Dermis microvascular lymphatic vessel endothelial cell (primary cell): ENCODE measurements at regions not wholly inside any gene's neighbourhood (a gene's known extent, or its start where the extent isn't known, plus 50 kb on each side); places are given as distances from the start of the nearest gene placed in this dataset.
"Not testable (repeated sequence)": the region's sequence is repeated elsewhere in the genome, so short reads cannot be mapped to it uniquely, and the experiment has no call there.

Source experiments
- DNase-seq, 2 donors: peaks; one replicate each; pipeline versions ENCODE4 v3.0.0 to v3.0.0-alpha.2; 2010; ENCODE audit warnings: low read depth in 2 of 2

DNA sequence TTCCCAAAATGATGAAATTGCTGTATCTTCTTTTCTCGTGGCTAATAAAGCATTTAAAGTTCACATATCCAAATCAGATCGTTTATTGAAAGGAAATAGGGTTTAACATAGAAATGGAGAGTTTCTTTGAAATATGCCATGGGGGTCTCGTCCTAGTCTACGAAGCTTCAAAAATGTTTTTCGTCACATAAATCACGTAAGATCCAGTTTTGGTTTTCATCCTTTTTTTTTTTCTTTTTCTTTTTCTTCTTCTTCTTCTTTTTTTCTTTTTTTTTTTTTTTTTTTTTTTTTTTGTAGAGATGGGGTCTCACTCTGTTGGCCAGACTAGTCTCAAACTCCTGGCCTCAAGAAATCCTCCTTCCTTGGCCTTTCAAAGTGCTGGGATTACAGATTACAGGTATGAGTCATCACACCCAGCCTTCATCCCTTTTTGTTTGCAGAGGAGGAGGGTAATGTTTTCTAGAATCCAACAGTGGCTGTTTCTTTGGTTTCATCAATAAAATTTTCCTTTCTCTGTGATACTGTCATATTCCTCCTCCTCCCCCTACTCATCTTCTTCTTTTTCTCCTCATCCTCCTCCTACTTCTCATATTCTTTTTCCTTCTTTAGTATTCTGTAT is 94.7 kb upstream of the LOC128125822 start:
- no peak for DNase-seq

DNA sequence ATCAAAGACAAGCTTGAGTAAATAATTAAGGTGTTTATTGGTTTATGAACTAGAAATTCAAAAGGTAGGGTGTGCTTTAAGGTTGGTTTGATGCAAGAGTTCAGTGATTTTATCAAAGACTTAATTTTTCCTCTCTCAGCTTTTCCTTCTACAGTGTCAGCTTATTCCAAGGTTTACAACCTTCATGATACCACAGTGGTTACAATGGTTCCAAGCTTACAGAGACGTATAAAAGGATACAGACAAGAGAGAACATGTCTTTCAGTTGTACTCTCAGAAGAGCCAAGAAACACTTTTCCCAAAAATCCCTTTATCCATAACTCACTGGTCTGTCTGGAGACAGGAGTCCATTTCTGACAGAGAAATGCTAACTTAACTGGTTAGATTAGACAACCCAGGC is 93.5 kb upstream of the LOC128125822 start:
- DNase-seq = no peak

DNA sequence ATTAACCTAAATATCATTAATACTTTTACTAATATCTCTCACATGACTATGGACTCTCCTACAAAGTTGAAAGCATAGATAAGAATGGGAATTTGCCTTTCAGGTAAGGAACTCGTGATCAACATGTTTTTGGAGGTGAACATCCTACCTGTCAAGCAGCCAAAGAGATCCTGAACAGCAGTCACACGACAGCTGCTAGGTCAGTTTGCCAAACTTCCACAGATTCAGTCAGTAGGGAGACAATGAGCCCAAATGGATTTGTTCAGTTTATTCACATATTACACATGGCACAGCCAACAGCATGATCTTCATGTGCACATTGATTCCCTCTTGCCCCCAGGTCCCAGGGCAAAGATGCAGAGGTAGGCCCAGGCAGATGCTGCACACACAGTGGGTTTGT is 86.1 kb upstream of the LOC128125822 start:
- no peak for DNase-seq

DNA sequence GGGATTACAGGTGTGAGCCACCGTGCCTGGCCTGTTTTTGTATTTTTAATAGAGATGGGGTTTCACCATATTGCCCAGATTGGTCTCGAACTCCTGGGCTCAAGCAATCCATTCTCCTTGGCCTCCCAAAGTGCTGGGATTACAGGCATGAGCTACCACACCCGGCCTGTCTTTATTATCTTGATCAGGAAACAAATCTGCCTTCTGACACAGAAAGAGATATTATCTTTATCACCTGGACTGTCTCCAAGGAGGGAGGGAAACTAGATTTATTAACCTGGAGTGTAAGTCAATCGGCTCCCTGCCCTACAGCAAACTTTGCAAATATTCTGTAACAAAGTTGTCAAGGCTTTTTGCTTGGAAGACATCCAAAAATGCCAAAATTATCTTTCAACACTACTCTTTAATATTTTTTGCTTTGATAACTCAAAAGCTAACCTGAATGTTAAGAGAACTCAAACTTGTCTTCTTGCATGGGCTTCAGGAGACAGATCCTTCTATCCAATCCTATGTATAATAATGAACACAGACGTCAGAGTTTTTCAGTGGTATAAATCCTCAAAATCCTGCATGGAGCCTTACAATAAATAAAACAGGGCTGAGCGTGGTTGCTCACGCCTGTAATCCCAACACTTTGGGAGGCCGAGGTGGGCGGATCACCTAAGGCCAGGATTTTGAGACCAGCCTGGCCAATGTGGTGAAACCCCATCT is 85.0 kb upstream of the LOC128125822 start:
- no peak for DNase-seq

DNA sequence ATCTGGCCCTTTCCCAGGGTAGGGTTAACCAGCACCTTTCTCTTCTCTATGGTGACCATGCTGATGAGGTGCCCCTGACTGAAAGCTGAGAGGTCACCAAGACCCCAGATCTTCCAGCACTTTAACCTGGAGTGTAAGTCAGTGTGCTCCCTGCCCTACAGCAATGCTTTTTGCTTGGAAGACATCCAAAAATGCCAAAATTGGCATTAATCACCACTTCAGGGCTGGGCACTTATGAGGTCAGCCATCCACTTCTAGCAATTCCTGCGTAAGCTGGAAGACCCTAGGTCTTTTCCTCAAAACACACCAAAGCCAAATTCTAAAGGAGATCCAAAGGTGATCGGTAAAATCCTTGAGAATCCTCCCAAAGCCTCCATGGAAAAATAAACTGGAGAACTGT is 81.2 kb upstream of the LOC128125822 start:
- no peak for DNase-seq

DNA sequence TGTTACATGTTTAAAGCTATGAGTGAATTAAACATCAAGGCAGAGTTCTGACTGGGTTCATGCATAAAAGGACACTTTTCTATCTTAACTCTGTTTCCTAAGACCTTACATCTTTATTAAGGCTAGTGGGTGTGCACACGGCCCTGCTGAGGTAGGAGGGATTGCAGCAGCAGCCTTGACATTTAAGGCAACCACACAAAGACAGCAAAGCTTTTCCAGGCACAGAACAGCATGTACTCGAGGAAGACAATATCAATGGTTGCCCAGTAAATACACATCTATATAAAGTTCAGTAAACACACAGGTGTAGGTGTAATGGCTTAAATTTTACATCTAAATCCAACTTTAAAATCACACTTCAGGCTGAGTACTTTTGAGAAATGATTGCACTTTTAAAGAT is 79.8 kb upstream of the LOC128125822 start:
- DNase-seq = no peak

DNA sequence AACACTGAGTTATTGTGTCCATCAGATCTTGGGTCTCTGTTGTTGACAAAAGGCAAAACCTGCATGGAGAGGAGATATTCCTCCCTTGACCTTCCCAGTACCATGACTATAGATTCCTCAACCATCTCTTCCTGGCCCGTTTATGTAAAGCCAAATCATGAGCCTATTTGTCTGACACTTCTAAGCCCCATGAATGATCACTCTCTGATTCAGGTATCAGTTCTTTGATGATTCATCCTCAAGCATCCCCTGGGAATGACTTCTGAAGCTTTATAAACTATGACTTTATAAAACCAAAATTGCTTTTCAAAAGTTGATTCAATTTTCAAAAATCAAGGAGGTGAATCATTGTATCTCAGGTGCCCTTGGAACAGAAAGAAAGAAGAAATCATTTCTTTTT is 78.7 kb upstream of the LOC128125822 start:
- DNase-seq = no peak

DNA sequence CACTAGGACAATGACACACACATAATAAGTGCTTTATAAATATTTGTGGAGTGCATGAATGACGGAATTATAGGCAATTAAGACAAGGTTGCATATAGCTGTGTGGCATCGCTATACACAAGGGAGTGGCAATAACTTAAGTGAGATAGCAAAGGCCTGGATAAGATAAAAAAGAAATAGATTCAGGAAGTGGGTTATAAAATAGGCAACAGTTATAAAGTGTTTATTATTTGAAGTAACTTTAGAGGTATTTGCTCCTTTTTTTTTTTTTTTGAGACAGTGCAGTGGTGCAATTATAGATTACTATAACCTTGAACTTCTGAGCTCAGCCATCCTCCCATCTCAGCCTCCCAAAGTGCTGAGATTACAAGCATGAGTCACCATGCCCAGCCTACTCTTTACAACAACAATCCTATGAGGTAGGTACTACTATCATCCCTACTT is 75.9 kb upstream of the LOC128125822 start:
- DNase-seq = no peak

DNA sequence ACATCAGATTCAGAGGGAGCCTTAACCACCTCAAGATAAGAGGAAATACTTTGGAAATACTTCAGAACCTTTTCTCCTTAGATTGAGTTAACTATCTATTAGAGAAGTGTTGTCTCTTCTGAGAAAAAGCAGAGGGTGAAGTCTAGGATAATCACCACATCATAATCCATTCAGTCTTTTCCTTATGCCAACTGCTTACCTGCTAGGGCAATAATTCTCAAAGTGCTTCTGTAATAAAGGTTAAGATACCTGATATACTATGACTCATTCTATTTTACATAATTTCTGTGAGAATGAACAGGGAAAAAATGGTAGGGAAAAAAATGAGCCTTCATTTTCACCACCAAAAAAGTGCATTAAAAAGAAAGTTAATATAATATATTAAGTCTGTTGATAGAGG is 70.1 kb upstream of the LOC128125822 start:
- no peak for DNase-seq

DNA sequence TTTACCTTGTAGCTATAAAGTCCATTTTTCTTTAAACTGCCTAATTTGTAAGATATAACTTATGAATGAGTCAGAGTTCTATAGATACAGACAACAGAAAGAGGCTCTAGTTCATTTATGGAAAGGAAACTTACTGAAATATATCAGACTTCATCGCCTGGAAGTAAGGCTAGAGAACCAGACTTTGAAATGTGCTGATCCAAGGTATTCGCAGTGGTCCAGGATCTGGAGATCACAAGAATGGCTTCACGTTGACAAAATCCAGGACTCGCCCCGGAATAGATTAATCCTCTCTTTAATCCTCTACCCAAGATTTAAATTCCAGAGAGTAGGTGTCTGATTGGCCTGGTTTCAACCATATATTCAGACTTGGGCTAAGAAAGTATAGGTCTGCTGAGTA is 69.1 kb upstream of the LOC128125822 start:
- no peak for DNase-seq

DNA sequence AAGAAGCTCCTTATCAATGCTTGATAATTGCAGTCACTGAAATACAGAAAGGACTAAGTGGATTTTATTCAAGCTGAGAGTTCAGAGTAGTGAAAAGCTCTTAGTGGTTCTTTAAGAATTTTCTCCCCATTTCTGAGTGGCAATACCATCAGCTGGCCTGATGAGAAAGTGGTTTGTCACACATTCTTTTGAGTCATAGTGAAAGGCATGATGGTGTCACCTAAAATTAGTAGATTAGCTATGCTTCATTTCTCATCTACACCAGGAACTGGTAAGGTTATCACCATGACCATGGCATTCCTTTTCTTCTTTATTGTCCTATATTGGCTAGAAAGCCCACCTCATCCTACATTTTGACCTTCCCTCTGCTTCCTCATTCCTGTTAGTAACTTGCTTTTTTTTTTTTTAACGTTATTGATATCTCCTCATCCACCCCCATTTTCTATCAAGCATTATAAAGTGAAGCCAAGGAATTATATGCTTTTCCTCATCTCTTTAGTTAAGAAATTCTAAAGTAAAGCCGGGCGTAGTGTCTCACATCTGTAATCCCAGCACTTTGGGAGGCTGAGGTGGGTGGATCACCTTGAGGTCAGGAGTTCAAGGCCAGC is 67.4 kb upstream of the LOC128125822 start:
- DNase-seq = no peak

DNA sequence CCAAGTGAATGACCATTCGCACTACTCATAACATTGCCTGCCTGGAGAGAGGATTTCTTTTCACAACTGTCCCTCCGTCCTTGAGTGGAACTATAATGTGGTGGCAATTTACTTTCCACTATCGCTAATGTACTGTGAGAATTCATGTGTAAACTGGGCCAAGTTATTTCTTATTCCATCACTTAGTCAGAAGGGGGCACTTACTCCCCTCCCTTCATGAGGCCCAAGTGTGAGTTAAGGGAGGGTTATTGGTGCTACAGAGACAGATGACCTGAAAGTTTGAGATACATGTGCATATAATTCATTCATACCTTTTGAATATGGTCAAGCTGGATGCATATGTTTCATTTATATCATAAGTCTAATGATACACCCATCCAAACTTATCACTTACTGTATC is 65.2 kb upstream of the LOC128125822 start:
- no peak for DNase-seq

DNA sequence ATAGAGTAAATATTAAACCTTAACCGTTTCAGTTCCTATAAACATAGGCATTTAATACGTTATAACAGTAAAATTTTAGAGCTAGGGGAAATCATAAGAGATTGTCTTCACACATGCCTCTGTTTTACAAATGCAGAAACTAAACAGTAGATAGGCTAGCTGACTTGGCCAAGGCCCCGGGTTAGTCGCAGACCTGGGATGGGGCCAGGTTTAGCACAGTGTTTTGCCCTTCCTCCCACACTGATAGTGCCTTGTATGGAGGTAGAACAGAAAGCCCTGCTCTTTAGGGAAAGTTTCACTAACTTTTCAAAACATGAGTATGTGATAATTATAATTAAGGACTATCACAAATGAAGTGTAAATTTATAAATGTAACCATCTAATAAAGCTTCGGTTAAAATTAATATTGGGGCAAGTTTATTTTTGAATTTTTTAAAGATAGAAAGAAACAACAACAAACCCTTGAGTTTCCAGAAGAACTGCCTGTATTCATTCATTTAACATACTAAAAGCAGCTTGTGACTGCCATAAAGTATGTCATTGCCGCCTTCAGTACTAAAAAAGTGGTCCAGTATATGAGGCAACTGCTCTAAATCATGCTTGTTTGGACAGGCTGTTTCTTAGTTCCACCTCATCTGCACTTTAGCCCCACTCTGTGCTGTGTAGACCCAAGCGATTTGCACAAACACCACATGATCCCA is 62.5 kb upstream of the LOC128125822 start:
- peak; percentile 2 to 11 for DNase-seq

DNA sequence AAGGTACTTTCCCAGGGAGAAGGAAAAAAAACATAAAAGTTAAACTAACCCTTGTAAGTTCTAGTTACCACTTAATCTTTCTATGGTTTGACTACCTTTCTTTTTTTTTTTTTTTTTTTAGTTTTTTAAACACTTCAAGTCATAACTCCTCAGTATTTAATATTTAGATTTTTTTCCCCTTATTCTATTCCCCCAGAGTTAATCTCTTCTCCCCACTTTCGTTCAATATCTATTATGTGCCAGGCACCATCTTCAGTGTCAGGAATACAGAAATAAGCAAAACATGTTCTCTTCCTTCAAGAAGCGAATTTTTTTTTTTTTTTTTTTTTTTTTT is 62.0 kb upstream of the LOC128125822 start:
- no peak for DNase-seq

DNA sequence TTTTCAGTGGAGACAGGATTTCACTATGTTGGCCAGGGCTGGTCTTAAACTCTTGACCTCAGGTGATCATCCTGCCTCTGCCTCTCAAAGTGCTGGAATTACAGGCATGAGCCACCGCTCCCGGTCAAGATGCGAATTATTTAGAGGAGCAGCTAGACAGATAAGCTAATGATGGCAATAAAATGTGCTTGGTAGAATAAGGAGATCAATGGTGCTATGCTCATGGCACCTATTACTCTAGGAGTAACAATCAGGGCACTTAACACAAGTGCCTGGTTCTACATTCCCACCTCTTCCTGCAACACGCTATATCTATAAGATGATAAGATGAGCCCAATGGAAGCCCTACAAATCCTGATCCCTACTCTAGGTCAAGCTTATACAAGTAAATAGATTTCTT is 61.4 kb upstream of the LOC128125822 start:
- DNase-seq = no peak

DNA sequence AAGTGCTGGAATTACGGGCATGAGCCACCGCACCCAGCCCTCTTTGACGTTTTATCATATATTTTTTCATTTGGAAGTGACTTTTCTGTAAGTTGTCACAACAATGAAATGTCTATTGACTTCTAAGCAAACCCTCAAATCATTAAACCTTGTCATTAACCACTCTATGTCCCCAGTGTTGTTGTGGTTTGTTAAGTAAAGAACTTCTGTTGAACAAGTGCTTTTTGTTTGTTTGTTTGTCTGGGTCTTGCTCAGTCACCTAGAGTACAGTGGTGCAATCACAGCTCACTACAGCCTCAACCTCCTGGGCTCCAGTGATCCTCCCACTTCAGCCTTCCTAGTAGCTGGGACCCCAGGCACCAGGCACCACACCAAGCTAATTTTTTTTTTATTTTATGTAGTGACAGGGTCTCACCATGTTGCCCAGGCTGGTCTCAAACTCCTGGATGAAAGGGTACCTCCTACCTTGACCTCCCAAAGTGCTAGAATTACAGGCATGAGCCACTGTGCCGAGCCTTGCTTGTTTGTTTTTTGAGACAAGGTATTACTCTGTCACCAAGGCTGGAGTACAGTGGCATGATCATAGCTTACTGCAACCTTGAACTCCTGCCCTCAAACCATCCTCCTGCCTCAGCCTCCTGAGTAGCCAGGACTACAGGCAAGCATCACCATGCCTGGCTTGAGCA is 57.6 kb upstream of the LOC128125822 start:
- no peak for DNase-seq

DNA sequence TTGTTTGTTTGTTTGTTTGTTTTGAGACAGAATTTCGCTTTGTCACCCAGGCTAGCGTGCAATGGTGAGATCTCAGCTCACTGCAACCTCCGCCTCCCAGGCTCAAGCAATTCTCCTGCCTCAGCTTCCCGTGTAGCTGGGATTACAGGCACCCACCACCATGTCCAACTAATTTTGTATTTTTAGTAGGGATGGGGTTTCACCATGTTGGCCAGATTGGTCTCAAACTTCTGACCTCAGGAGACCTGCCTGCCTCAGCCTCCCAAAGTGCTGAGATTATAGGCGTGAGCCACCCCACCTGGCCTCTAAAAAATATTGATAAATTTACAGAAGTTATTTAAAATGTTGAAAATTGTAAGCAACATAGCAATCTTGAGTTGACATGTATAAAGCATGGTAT is 57.1 kb upstream of the LOC128125822 start:
- not testable (repeated sequence) for DNase-seq

DNA sequence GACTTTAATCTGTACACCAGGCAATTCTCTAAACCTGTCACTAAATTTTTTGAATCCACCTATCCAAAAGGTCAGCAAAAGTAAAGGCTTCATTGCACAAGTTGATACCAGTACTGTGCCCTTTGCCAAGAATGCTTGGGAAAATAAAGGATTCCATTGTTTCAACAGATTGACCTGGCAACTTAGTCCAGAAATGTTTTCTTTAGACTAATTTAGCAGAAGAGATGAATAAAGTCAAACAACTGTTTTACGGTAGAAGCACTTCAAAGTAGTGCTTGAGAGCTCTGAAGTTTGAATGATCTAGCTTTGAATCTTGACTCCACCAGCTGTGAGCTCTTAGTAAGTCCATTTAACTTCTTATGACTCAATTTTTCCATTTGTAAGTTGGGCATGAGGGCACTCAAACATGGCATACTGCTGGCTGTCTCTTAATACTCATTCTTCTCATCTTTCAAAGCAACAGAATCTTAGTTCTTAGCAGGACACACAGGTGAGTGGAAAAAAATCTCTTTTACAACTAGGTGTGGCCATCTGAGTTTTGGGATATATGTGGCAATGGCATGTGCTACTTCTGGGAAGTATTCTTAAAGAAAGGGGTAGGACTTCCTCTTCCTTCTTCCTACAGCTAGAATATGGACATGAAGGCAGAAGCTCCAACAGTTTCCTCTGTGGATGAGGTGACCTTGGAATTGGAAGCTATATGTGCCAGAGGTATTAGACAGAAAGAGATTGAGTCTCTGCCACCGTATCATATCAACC is 55.9 kb upstream of the LOC128125822 start:
- peak; percentile 2 to 44 for DNase-seq

DNA sequence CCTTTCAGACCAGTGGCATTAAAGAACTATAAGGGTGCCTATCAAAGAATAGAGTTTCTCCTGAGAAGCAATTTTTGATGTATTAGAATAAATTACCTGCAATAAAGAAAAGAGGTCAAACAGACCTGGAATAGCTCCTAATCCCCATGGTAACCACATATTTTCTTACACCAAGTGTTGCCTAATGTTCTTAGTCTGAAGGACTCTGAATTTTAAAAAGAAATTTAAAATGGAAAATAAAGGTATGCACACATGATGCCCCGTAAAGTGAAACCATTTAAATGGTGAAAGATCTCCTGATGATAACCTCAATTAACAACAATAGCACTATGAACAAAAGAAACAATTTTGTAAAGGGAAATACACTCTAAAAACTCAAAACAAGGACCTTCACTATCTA is 55.1 kb upstream of the LOC128125822 start:
- no peak for DNase-seq

DNA sequence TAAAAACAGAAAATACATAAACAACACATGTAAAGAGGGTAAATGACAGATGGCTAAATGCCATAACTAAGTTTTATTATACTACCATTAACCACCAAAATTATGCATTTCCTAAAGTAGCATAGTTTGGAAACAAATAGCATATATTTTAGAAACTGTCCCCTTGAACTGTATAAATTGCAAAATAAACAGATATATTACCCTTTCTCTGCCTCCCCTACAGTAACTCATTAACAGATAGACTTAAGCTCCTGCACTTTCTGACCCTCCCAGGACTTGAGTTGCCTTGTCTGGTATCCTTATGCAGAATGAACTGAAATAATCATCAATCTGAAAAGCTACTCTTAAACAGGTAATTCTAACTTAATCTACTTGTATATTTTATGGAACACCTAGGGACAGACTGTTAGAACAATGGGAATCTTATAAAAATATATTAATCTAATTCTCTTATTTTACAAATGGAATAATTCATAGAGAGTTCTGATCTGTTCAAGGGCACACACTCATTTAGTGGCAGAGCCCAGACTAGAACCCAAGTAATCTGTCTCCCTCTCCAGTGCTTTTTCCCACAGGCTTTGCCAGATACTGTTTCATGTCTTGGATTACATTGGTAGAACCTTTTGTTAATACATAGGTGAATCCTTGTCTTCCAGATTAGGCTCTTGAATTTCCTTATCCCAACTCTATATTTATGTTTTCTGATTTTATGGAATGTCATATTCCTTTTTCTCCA is 50.6 kb upstream of the LOC128125822 start:
- DNase-seq = no peak
